ENCODE measurements at regions not wholly inside any gene's neighbourhood (a gene's known extent, or its start where the extent isn't known, plus 50 kb on each side); places are given as distances from the start of the nearest gene placed in this dataset.

DNA sequence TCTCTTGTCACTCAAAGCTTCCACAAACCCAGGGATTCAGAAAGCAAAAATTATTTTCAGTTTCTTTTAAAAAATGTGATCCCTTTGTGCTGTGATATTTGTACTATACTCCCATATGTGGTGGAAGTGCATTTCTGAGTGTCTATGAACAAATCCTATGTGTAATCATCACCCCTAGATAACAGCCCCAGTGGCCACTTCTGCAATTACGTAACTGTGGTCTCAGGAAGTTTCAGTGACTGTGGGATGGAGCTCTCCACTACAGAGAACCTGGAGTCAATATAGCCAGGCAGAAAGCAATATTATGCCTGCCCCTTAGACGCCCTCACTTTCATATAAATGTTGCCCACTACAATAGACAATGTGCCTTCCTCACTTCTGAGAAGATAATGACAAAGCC, 1101.7 kb upstream of the GHITM start:
- no peak for DNase-seq (ENCODE audit: low read depth)

DNA sequence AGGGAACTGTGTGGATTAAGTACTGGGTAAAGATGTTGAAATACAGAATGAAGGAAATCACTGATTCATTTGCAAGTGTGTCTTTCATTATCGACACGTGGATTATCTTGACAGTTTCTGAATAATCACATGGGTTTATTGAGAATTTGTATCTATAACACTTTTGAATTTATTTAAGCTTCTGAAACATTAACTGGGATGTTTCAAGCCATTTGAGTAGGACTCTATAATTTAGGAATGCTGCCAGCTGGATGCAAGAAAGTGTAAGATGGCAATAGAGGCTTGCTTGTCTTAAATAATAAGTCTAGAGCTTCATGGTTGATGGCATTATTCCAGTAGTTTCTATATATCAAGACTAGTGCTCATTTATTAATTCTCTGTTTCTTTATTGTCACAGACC, 1100.7 kb upstream of the GHITM start:
- no peak for DNase-seq (ENCODE audit: low read depth)

DNA sequence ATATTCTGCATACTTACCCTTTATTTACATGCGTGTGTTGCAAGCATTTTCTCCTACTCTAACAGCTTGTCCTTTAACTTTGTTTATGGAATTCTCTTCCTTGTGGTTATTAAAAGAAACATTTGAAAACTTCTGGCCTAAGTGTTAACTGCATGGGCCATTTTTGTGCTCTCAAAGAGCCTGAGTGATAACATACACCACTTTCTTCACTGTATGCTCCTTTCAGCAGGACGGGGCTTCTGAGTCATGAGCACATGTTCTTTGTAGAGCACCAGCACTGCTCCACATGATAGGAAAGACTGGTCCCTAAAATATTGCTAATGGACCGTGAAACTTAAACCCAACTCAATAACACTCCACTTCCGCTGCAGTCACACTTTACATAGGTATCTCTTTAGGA, 1093.6 kb upstream of the GHITM start:
- DNase-seq (ENCODE audit: low read depth) = no peak

DNA sequence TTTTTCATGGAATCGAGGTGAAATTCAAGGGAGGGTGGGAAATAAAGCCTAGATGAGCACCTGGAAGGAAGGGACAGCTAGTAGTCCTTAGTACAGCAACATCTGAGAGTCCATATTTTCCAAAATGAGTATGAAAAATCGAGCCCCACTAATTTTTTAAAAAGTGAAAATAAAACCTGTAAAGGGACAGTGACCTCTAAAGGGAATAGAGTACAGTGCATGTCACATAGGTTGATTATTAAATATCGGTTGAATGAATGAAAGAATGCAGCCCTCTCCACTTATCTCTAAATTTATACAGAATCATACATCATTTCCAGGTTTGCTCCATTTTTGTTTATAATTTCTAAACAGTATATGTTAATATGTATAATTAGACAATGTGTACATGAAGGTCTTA, 1088.5 kb upstream of the GHITM start:
- no peak for DNase-seq (ENCODE audit: low read depth)

DNA sequence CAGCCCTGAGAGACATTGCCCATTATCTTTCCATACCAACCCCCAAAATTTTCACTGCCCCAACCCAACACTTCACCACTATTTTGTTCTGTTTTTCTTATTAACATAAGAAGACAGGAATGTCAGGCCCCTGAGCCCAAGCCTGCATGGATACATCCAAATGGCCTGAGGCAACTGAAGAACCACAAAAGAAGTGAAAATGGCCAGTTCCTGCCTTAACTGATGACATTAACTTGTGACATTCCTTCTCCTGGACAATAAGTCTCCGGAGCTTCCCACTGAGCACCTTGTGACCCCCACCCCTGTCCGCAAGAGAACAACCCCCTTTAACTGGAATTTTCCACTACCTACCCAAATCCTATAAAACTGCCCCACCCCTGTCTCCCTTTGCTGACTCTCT, 1076.4 kb upstream of the GHITM start:
- DNase-seq (ENCODE audit: low read depth) = no peak

DNA sequence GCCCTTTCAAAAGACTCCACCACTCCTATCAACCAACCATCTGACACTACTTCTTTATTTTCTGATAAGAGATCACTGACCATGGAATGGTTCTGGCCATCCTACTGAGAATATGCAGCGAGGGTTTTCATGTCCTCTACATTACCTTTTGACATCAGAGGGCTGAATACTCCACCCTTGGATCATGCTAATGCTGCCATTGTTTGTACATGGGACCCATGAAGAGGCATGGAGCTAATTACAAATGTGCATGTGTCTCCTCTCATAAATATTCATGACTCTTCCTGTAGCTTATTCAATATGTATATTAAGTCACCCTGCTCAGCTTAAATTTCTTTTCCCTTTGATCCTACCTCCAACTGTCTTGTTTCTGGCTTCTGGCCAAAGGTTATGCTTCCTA, 1065.8 kb upstream of the GHITM start:
- no peak for DNase-seq (ENCODE audit: low read depth)

DNA sequence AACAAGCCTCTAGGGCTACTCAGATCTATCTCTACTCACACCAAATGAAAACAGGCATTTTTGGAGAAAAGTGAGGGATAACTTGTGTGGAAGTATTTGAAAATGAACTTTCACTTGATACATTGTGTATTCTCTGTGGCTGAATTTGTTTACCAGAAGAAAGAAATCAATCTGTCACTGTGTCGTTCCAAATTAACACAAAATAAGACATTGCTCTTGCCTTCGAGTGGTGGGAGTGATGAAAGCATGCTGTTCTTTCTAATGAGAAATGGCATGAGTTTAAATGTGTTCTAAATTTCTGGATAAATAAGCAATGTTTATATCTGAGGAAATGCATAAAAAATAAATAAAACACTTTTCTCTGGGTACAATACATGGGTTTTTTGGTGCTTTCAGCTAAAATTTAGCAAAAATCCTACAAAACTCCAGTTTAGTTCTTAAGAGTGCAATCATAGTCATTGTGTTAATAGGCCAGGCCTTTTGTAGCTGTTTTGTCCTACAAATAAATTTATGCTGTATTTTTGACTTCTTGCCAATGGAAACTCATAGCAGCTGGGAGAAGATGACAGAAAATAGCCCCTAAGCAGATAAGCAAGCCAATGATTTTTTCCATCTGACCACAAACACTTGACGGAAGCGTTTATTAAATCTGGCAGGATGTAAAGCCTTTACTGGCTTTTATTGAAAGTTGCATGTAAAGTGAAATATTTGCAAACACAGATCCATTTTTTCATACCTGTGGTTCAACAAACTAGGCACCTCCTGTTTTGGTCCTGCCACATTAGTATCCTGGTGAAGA, 1064.1 kb upstream of the GHITM start:
- DNase-seq (ENCODE audit: low read depth) = no peak

DNA sequence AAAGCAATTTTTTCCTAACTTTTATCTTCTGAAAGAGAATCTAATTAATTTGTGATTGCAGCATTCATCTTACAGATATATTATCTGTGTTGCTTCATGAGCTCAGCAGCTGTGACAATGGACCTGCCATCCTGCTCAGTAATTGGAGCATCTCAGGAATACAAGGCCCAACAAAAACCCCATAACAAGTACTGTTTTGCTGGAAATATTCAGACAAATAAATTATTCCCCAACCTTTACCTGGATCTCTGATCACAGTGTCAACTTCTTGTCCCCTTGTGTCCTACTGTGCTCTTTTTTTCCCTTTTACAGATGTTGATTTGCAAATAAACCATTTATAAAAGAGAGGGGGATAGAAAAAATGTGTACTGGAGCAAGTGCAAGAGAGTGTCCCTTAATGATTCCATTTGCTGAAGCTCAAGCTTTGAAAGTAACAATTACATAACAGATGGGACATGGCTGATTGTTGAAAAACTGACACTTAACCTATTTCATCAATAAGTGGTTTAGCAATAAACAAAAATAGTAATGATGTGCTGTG, 1063.4 kb upstream of the GHITM start:
- DNase-seq (ENCODE audit: low read depth) = no peak

DNA sequence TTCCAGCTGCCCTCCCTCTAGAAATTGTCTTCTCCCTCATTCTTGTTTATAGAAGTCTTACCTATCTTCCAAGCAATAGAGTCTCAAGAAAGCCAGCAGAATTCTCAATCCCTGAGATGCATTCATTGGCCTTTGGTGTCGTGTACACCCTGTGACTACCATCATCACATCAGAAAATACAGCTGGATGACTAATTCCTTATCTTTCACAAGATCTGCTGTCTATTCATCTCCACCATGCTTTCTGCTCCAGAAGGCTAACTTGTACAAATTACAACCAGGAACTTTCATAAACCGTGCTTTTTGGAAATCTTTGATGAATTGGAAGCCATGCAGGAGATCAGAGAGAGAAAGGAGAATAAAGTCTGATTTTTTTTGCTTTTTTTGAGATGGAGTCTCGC, 1062.9 kb upstream of the GHITM start:
- no peak for DNase-seq (ENCODE audit: low read depth)

DNA sequence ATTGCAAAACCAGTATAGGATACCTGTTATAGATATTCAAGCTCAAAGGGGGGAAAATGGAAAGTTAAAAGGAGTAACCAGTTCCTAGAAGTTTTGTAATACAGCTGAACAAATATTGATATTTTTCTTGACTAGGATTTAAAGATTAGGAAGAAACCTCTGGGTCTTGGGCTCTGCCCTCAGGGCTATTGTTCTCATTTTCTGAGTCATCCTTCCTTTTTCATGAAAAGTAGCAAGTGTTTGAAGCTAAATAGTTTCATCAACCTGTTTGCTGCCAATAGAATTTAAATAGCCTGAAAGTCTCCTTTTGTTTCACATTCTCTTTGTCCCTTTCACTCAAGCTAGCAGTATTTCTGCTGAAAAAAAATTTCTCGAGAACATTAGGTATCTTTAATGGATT, 1061.1 kb upstream of the GHITM start:
- no peak for DNase-seq (ENCODE audit: low read depth)

DNA sequence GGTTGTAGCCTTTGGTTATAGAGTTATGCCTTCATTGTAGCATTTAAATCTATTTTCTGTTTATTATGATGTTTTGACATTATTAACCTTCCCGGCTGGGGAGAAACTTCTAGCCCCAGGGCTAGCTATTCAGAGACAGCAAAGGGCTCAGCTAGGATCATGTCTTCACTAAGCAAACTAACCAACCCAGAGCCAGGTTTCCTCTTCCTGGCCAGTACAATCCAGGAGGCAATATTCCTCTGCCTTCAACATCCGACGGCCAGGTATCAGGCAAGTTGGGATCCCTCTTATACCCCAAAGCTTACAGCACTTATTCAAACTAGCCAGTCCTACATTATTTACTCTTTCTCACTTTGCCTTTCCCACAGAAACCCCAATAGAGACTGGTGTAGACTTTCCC, 1060.7 kb upstream of the GHITM start:
- no peak for DNase-seq (ENCODE audit: low read depth)

DNA sequence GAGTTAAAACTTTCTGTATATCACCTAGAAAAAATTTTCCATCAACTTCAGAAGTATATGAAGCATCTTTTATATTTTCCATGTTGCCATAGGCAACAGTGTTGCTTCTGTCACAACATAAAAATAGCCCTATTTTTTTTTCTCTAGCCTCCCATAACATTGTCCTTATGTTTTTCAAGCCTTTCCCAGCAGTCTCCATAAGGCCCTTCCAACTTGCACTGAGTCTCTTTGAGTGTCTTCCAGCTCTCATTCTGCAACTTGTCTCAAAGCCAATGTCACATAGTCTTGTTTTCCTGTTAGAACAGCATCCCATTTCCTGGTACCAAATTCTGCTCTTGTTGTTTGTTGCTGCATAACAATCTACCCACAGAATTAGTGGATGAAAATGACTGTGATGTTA, 1055.5 kb upstream of the GHITM start:
- no peak for DNase-seq (ENCODE audit: low read depth)

DNA sequence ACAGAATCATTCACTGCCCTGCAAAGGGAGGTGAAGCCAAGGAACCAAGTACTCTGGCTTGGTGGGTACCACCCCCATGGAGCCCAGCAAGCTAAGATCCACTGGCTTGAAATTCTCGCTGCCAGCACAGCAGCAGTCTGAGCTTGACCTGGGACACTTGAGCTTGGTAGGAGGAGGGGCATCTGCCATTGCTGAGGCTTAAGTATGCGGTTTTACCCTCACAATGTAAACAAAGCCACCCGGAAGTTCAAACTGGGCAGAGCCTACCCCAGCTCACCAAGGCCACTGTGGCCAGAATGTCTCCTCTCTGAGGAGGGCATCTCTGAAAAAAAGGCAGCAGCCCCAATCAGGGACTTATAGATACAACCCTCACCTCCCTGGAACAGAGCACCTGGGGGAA, 1050.0 kb upstream of the GHITM start:
- DNase-seq (ENCODE audit: low read depth) = no peak

DNA sequence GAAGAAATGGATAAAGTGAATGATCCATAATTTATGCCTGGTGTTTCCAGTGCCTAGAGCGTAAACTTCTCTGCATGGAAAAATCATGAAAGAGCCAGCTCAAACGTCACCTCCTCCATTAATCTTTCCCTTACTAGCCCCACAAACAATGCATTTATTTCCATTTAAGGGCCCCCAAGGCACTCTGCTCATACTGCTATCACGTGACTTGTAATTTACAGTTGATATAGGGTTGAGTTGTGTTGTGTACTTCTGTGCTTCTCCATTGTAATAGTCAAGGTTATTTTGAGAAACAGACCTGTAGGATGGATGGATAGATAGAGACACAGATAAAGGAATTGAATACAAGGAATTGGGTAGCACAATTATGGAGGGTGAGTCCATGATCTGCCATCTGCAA, 1034.7 kb upstream of the GHITM start:
- no peak for DNase-seq (ENCODE audit: low read depth)

DNA sequence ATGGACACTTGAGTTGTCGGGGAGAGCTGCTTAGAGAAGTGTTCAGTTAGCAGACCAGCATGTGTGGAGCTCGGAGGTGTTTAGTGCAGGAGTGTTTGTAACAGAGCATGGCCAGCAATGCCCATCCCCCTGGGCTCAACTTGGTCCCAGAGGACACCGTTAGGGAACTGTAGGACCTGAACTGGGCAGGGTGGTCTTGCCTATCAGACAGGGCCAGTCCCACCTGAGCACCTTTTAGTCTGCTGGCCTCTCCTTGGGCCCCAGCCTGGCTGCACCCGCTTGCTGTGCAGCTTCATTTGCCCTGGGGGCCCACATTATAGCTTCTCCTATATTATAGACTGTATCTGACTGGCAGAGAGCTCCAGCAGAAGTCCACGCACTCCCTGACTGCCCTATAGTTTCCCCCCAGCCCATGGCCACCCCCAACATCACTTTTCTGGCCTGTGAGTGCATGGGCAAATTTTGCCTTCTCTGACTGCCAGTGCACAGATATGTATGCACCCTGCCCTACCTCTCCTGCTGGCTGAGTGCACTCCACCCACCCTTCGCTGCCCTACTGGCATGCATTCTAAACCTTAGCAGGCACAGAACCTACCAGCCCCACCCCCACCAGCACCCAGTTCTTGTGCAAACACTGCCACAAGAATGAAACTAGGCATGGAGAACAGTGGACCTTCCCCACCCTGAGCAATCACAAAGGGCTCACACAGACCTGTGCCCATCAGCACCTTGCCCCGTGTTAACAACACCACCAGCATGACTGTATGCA, 1030.6 kb upstream of the GHITM start:
- no peak for DNase-seq (ENCODE audit: low read depth)

DNA sequence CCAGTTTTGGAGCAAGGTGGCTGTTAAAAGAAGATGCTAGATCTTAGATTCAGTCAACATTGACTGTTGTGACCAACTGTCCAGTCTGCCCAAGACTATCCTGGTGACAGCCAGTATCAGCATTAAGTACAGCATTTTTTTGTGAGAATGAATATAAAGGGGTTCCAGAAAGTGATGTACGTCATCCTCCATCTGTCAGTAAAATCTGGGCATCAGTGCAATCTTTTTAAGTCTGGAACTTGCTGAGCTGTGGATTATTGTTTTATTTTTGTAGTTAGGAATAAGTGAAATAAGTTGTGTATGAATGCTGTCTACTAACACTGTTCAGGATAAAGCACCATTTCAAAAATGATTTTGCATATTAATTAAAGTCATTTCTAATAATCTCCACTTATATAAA, 1020.0 kb upstream of the GHITM start:
- no peak for DNase-seq (ENCODE audit: low read depth)

DNA sequence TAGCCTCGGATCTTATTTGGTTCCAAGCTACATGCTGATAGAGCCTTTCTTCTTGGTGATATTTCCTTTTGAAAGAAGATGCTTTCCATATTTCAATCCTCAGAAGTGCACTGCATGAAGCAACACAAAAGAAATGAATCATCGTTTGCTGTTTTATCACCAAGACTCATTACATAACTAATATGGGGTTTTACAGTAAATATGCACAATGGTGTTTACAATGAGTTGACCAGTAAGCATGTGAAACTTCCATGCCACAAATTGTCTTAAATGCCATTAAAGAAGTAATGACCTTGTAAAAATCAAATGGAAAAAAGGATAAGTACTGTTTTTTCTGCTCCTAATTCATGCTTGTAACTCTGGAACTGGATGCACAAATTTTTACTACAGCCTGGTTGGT, 1017.0 kb upstream of the GHITM start:
- peak; percentile 65 for DNase-seq (ENCODE audit: low read depth)

DNA sequence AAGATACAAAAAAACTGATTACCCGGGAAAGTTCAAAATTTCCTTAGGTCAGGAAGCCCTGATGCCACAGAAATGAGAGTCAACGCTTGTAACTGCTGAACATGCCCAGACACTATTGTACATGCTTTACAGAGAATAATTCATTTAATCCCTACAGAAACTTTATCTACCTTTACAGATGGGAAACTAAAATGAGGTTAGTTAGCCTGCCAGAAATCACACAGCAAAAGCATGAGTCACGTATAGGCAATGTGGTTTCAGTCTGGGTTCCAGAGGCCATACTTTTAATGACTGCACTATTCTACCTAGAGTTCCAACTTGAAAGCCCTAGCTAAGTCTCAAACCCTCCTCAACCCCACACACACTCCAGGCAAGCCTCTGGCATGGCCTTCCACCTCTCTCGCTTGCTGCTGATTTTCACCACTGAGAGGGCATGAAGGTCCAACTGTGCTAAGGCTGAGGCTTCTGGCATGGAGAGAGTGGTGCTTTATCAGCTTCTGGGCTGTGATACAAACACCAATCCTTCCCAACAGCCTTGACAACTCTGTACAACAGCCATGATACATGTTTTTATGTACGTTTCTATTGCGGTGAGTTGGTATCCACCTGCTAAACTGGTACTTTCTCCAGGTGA, 1011.2 kb upstream of the GHITM start:
- no peak for DNase-seq (ENCODE audit: low read depth)

DNA sequence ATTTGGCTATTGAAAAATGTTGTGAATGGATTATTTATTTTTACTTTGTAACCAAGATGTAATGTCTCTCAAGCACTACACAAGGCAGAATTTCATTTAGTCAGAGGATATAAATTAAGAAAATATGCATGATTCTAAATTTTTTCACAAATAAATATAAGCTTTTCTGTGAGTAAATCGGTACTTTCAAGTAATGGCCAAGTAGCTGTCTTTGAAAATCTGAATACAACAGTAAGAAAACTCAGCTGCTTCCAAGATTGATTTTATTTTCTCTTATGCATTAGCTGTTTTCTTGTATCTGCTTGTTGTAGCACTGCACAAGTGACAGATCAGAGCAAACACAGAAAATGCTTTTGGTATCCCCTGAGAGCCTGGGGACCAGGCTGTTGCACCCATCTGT, 998.5 kb upstream of the GHITM start:
- no peak for DNase-seq (ENCODE audit: low read depth)

DNA sequence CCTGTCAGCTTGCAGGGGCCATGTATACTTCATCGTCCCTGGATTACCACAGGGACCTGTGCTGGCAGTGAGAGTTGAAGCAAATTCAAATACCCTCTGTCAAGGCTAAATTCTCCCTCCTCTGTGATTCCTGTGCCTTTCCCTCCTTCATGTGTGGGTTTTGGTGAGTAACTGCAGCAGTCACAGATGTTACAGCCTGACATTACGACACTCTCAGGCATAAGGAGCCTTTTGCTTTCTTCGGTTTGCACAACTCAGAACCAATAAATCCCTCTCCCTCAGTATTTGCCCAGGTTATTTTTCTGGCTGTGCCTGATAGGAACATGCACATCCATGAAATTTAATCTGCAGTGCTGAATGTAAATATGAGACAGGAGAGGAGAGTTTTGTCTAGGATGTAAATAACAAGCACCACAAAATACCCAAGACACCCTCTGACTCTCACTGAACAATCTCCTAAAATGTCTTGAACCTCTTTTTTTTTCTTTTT, 997.2 kb upstream of the GHITM start:
- no peak for DNase-seq (ENCODE audit: low read depth)

DNA sequence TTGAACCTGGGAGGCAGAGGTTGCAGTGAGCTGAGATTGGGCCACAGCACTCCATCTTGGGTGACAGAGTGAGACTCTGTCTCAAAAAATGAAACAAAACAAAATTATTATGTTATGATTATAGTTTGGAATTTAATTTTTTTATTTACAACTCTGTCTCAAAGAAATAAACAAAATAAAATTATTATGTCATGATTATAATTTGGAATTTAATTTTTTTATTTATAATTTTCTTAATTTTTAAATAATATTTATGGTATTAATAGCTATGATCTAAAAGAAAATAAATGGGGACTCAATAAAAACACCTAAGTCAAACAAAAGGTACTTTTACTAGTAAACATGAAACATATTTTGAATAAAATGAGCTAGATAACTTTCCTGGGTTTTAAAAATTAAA, 994.8 kb upstream of the GHITM start:
- no peak for DNase-seq (ENCODE audit: low read depth)

DNA sequence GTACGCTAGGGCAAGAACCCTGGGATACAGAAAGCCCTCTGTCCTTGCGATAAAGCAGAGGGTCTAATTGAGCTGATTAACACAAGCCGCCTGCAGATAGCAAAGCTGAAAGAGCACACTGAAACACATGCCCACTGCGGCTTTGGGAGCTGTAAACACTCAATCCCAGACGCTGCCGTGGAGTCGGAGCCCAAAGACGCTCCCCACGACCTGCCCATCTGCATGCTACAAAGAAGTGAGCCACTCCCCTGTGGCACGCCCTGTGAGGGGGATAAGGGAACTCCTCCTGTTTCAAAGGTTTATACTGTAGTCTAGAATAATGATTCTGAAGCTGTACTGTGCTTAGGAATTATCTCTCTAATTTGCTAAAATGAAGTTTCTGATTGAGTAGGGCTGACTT, 985.6 kb upstream of the GHITM start:
- no peak for DNase-seq (ENCODE audit: low read depth)

DNA sequence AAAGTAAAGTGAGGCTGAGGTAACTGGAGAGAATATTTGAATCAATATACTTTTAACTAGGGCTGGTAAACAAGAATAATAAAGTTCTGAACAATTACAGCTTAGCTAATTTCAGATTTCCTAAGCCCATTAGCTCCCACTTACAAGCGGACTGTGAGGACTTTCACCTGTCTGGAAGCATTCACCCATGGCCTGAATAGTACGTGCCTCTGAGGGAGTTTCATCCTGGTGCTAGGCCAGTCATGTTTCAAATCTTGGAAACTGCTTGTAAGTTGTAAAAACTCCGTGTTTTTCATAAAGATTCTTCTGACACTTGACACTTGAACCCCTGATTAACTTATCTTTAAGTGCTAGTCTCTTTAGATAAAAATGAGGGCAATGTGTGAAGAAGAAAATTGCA, 975.2 kb upstream of the GHITM start:
- no peak for DNase-seq (ENCODE audit: low read depth)
